Skeletal muscle satellite cell (primary cell): ENCODE measurements at regions not wholly inside any gene's neighbourhood (a gene's known extent, or its start where the extent isn't known, plus 50 kb on each side); places are given as distances from the start of the nearest gene placed in this dataset.
"Not testable (repeated sequence)": the region's sequence is repeated elsewhere in the genome, so short reads cannot be mapped to it uniquely, and the experiment has no call there.

Experiments
- H3K27me3 ChIP-seq: 2 replicates; pipeline ENCODE4 v1.7.0; 2013; ENCODE audit warnings: low read length; ENCODE audit not compliant: control insufficient read depth, insufficient read depth
- H3K36me3 ChIP-seq: 2 replicates; pipeline ENCODE4 v1.7.0; 2013; ENCODE audit warnings: mild to moderate bottlenecking, control low read depth, low read length; ENCODE audit not compliant: insufficient read depth
- H3K4me1 ChIP-seq: 2 replicates; pipeline ENCODE4 v1.7.0; 2013; ENCODE audit warnings: low read length; ENCODE audit not compliant: control insufficient read depth, insufficient read depth
- H3K4me2 ChIP-seq: 2 replicates; pipeline ENCODE4 v1.7.0; 2013; ENCODE audit warnings: mild to moderate bottlenecking, low read length
- H3K4me3 ChIP-seq: 2 replicates; pipeline ENCODE4 v1.7.0; 2013; ENCODE audit warnings: low read length
- H3K9ac ChIP-seq: 2 replicates; pipeline ENCODE4 v1.7.0; 2013; ENCODE audit warnings: mild to moderate bottlenecking, low read depth, low read length, moderate library complexity
- H3K9me3 ChIP-seq: replicated peaks from 2 replicates; pipeline ENCODE4 v1.7.0; 2013; ENCODE audit warnings: mild to moderate bottlenecking, control low read depth, low read length

DNA sequence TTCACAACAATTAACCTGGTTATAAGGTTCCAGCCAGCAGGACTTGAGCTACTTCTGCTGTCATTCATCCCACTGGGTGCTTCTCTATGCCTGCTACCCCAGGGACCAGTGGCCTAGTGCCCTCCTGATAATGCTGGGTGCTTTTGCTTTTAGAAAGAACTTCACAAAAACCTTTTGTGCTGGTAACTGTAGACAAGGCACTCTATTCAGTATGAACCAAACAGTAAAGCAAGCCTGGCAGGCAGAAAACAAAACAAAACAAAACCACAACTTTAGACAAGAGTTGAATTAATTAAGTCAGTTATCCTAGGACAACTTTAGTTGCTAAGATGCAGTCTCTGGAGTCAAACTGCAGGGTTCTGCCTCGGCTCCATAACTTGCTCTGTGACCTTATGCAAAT, 61.9 kb upstream of the ADGRL2 start:
- H3K27me3 ChIP-seq: no peaks in the 10 kb centered on the region
- no peaks in the 10 kb centered on the region for H3K36me3 ChIP-seq
- H3K4me1 ChIP-seq: no peaks in the 10 kb centered on the region
- no peak overlapping the region for H3K9ac ChIP-seq
- H3K9me3 ChIP-seq: no peaks in the 10 kb centered on the region
- H3K4me3 ChIP-seq: no peak overlapping the region
- H3K4me2 ChIP-seq: no peak overlapping the region

DNA sequence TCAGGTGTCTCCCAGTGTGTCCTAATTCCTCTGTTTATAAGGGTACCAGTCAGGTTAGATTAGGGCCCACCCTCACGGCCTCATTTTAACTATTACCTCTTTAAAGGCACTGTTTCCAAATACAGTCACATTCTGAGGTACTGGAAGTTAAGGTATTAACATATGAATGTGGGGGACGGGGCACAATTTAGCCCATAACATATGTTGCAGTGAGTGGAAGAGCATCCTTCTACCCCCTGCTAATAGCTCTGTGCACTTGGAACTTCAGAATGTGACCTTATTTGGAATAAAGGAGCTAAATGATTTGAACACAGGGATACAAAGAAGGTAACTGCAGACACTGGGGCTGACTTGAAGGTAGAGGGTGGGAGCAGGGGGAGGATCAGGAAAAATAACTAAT, 67.3 kb upstream of the ADGRL2 start:
- Histone ChIP-seq H3K9ac (no peak overlapping the region), H3K4me1 (no peaks in the 10 kb centered on the region), H3K9me3 (no peaks in the 10 kb centered on the region), H3K4me3 (no peak overlapping the region), H3K27me3 (no peaks in the 10 kb centered on the region), H3K4me2 (no peak overlapping the region), H3K36me3 (no peaks in the 10 kb centered on the region)

DNA sequence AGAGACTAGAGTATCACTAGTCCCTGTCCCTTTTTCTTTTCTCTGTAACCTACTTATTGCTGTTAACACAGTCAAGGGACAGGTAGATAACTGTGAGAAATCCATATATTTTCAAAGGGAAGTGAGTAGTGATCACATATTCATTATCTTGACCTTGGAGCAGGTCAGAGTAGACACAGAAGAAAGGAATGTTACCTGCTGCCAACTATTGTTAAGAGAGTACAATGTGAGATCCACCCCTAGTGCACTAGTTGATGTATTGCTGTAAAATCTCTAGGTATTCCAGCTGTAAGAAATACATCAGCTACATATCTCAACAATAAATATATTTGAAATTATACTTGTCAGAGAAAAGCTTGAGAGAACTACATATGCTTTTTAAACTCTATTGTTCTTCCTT, 68.7 kb upstream of the ADGRL2 start:
- Histone ChIP-seq H3K4me1 (no peaks in the 10 kb centered on the region), H3K36me3 (no peaks in the 10 kb centered on the region), H3K27me3 (no peaks in the 10 kb centered on the region), H3K9me3 (no peaks in the 10 kb centered on the region), H3K4me3 (no peak overlapping the region), H3K9ac (no peak overlapping the region), H3K4me2 (no peak overlapping the region)

DNA sequence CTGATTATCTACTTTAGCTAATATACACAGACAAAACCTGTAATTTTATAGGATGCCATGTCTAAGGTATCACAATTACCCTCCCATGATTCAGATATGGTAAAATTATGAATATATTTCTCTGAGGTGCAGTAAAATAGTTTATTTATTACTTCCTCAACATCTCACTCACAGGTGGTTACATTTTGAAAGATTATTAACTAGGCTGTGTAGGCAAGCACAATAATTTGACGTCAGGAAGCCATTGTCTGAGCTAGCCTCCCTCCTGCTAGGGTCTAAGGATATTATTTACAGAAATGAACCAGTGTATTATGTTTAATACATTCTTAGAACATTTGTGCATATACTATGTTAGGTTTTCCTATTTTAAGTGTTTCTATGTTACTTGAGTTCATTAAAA, 69.9 kb upstream of the ADGRL2 start:
- H3K9me3 ChIP-seq: no peaks in the 10 kb centered on the region
- no peak overlapping the region for H3K4me3 ChIP-seq
- no peaks in the 10 kb centered on the region for H3K4me1 ChIP-seq
- no peaks in the 10 kb centered on the region for H3K36me3 ChIP-seq
- no peak overlapping the region for H3K4me2 ChIP-seq
- H3K9ac ChIP-seq: no peak overlapping the region
- no peaks in the 10 kb centered on the region for H3K27me3 ChIP-seq

DNA sequence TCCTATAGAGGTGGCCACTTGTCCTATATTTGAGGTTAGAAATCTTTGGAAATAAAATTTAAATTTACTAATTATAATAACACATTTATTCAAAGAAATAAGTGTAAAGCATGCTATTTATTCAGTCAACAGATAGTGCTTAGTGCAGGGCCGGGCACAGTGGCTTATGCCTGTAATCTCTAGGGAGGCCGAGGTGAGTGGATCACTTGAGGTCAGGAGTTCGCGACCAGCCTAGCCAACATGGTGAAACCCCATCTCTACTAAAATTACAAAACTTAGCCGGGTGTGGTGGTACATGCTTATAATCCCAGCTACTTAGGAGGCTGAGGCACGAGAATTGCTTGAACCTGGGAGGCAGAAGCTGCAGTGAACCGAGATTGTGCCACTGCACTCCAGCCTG, 70.4 kb upstream of the ADGRL2 start:
- not testable (repeated sequence) for H3K4me1 ChIP-seq, H3K27me3 ChIP-seq, H3K9me3 ChIP-seq, H3K4me3 ChIP-seq, H3K36me3 ChIP-seq, H3K9ac ChIP-seq, H3K4me2 ChIP-seq

DNA sequence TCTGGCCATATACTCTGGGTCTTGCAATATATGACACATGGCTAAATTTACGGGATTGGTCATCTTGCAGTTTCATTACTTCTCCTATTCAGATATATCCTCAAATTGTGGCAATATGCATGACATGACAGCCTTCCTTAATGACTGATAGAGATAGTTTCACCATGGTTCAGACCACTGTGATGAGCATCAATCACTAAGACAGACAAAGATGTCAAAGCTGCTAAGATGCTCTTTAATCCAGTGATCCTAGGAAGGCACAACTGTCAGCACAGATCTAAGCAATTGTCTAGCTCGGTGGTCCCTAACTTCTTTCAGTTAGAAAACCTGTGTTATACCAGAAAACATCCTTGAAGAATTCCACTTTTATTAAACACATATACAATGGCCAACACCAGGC, 70.9 kb upstream of the ADGRL2 start:
- no peaks in the 10 kb centered on the region for H3K4me1 ChIP-seq
- no peak overlapping the region for H3K4me2 ChIP-seq
- H3K36me3 ChIP-seq: no peaks in the 10 kb centered on the region
- H3K4me3 ChIP-seq: no peak overlapping the region
- H3K9me3 ChIP-seq: no peaks in the 10 kb centered on the region
- no peaks in the 10 kb centered on the region for H3K27me3 ChIP-seq
- H3K9ac ChIP-seq: no peak overlapping the region

DNA sequence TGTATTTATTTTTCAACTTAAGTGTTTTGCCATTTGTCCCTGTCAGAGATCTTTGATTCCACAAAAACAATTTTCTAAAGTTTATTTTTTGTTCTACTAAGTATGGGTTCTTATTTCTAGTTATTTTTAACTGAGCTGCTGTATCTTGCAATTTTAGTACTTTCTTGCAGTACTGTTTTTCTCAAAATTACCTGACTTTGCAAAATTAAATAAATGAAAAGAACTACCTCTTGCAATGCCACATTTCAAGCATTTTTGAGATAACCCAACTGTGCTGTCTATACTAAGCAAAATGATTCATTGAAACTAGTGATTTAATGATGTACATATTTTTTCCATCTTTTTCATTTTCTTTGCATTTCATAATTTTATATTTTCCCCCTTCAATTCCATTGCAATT, 71.5 kb upstream of the ADGRL2 start:
- H3K9ac ChIP-seq: no peak overlapping the region
- H3K27me3 ChIP-seq: no peaks in the 10 kb centered on the region
- no peaks in the 10 kb centered on the region for H3K4me1 ChIP-seq
- H3K9me3 ChIP-seq: no peaks in the 10 kb centered on the region
- no peak overlapping the region for H3K4me3 ChIP-seq
- H3K4me2 ChIP-seq: no peak overlapping the region
- H3K36me3 ChIP-seq: no peaks in the 10 kb centered on the region

DNA sequence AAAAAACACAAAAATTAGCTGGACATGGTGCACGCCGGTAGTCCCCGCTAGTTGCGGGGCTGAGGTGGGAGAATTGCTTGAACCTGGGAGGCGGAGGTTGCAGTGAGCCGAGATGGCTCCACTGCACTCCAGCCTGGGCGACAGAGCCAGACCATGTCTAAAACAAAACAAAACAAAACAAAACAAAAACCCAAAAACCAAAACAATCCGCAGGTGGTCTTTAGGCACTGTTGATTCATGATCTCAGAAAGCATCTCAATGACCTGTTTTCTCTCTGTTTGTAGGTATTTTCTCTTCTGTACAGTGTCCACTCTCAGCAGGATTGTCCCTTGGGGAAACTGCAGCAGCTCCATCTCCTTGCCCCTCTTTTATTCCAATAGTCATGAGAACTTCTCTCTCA, 74.9 kb upstream of the ADGRL2 start:
- H3K9me3 ChIP-seq: no peaks in the 10 kb centered on the region
- no peaks in the 10 kb centered on the region for H3K27me3 ChIP-seq
- no peak overlapping the region for H3K4me3 ChIP-seq
- no peak overlapping the region for H3K9ac ChIP-seq
- no peaks in the 10 kb centered on the region for H3K4me1 ChIP-seq
- no peak overlapping the region for H3K4me2 ChIP-seq
- no peaks in the 10 kb centered on the region for H3K36me3 ChIP-seq

DNA sequence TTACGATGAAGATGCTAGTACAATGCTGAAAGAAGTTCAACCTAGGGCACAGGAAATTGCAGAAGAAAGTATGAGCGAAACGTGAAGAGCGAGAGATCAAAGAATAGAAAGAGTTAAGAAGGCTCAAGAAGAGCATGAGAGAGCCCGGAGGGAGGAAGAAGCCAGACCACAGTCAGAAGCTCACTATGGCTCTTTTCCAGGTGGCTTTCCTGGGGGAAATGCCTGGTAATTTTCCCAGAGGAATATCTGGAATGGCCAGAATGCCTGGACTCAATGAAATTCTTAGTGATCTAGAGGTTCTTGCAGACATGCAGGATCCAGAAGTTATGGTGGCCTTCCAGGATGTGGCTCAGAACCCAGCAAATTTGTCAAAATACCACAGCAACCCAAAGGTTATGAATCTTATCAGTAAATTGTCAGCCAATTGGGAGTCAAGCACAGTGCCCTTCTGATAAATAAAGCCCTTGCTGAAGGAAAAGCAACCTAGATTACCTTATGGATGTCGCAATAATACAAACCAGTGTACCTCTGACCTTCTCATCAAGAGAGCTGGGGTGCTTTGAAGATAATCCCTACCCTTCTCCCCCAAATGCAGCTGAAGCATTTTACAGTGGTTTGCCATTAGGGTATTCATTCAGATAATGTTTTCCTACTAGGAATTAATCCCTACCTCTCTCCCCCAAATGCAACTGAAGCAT, 78.0 kb upstream of the ADGRL2 start:
- not testable (repeated sequence) for H3K27me3 ChIP-seq, H3K4me2 ChIP-seq, H3K9ac ChIP-seq

DNA sequence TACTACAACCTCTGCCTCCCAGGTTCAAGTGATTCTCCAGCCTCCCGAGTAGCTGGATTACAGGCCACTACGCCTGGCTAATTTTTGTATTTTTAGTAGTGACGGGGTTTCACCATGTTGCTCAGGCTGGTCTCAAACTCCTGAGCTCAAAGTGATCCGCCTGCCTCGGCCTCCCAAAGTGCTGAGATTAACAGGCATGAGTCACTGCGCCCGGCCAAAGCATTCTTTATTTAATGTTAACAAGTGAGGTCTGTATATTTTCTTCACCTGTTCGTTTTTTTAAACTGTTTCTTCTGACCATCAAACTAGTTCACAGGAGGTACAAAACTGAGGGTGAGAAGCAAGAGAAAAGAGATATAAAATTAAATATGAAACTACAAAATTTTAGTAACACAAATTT, 80.5 kb upstream of the ADGRL2 start:
- H3K27me3 ChIP-seq, H3K9me3 ChIP-seq, H3K4me2 ChIP-seq, H3K4me3 ChIP-seq, H3K9ac ChIP-seq, H3K36me3 ChIP-seq, H3K4me1 ChIP-seq: not testable (repeated sequence)

More for the DNA sequence above, 78.0 kb upstream of the ADGRL2 start:
- not testable (repeated sequence) for H3K4me1 ChIP-seq, H3K4me3 ChIP-seq, H3K36me3 ChIP-seq, H3K9me3 ChIP-seq

DNA sequence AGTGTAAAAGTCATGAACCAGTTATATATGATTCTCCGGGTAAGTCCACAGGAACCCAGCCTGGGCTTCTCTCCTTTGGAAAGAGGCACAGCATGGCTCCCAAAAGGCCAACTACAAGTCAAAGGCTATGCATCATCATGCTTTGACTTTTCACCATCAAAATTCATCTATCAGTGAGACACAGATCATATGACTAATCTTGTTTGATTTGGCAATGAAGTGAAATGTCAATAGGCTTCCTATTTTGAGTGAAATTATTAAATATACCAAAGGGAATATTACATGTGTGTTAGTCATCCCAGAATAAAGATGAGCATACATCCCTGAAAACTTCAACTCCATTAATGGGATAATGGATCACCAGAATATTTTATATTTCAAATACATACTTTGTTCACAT, 83.5 kb upstream of the ADGRL2 start:
- Histone ChIP-seq H3K4me1 (peaks cover 8% of the 10 kb centered on the region), H3K27me3 (no peaks in the 10 kb centered on the region), H3K9ac (no peak overlapping the region), H3K36me3 (no peaks in the 10 kb centered on the region), H3K4me2 (no peak overlapping the region), H3K9me3 (no peaks in the 10 kb centered on the region), H3K4me3 (no peak overlapping the region)

DNA sequence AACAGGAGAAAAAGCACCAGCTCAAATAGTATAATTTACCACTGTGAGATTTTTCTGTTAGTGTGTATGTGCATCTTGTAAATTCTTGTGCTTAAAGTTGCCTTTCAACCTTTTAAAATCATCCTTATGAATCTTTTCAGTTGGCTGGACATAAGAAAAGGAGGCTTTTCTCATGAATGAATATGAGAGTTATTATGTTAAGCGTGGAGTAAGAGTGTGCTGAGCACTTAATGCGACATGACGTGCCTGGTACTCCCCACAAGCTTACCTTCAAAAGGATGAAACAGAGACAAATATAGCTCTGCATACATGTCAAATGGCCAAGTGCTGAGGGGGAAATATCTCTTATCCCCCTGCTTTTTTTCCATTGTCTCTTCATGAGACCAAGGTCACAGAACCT, 85.3 kb upstream of the ADGRL2 start:
- Histone ChIP-seq H3K4me1 (peaks cover 8% of the 10 kb centered on the region), H3K9me3 (no peaks in the 10 kb centered on the region), H3K4me2 (no peak overlapping the region), H3K27me3 (no peaks in the 10 kb centered on the region), H3K9ac (no peak overlapping the region), H3K36me3 (no peaks in the 10 kb centered on the region), H3K4me3 (no peak overlapping the region)
